Inferior parietal cortex (tissue), 1 donor: ENCODE measurements at regions not wholly inside any gene's neighbourhood (a gene's known extent, or its start where the extent isn't known, plus 50 kb on each side); places are given as distances from the start of the nearest gene placed in this dataset.
"Not testable (repeated sequence)": the region's sequence is repeated elsewhere in the genome, so short reads cannot be mapped to it uniquely, and the experiment has no call there.

ENCODE experiments used
- DNase-seq: peaks from one replicate; pipeline ENCODE4 v3.0.0-alpha.2; 2016; ENCODE audit errors: extremely low spot score

DNA sequence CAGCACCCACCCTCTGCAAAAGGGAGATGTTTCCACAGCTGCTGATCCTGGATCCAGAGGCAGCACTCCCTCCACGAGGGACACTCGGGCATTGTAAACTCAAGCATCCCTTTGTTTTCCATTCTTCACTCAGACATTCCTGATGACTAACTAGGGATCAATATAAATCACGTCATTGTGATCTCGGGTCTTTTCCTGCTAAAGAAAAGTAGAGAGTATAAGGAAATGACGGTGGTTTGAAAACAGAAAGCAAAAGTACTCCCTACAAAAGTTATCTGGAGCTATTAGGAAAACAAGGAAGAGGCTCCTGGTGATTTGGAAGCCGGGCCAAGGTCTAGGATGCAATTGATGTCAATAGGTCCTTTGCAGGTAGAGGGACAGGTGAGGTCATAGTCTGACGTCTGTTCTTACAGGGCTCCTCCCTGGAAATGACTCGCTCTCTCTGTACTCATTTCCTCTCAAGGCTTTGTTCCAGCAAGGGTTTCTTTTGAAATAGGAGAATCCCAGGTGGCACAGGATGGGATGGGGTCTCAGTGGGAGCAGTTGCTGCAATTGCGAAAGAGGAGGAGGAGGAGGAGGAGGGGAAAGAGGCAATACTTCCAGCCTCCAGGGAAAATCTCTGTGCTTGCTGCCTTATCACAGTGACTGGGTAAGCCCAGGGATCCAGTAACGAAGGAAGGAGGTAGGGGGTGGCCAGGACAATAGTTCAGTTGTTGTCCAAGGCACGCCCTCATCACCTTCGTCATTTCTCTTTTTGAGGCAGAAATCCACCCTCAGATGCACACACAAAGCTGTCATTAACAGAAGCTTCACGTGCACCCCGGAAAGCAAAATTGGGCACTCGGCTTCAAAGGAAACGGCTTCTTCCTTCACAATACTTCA lies 222.8 kb downstream of the LY86 start:
- no peak for DNase-seq

DNA sequence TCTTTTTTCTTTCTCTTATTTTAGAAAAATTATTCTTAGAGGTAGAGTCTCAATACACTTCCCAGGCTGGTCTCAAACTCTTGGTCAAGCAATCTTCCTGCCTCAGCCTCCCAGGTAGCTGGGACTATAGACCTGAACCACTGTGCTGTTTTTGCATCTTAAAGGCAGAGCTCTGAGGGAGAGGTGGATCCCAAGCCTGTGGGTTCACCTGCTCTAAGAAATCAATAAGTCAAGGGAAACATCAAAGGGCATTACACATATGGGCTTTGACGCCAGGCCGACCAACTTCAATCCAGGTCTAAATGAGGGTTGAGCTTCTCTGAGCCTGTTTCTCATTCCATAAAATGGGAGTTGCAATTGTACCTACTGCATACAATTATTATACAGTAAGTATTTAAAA lies 223.9 kb downstream of the LY86 start:
- DNase-seq: no peak

DNA sequence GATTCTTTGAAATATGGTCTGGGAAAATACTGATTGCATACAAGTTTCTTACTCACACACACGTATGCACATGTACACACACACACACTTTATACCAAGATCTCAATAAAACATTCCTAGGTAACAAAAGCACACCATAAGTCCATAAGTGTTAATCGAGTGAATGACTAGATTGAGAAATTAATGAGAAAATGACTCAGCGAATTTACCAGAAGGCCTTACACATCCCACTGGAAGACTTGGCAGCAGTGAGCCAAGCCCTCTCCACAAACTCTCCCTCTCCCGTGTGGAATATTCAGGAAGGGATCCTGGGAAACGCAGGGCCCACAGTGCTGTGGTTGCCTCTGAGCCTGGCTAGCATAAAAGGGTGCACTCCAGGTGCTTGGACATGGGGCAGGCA lies 227.2 kb downstream of the LY86 start:
- no peak for DNase-seq

DNA sequence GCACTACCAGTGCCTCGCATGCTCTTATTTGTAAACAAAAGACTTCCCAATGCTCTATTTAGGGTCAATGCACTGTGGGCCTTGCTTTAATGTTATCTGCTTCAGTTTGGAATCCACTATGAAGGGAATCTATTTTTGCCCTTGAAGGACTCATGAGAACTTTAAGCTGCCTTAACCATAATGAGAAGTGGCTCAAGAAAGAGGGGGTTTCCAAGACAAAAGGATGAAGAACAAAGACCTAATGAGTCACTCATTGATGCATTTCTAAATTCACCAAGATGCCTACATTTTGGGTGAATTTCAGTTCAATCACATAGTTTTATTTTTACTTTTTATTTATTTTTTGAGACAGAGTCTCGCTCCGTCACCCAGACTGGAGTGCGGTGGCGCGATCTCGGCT lies 228.2 kb downstream of the LY86 start:
- DNase-seq: no peak

DNA sequence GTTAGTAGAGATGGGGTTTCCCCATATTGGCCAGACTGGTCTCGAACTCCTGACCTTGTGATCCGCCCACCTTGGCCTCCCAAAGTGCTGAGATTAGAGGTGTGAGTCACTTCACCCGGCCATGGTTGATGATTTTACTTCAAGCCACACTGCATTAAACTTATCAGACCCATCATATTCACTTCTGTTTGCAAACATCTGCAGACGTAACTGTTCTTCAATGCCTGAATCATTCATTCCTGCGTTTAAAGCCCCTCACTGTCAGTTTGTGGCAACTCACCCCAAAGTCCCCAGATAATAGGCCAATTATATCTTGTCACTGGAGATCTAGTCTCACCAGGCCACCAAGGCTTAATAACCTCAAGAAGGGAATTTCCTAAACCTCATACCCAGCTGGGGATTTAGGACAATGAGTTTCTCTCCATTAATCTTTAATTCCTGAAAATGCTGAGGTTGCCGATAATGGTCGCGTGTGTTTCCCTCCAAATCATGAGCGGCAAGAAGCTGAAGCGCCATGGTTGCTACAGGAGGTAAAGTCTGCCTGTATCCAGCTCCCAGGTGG lies 229.6 kb downstream of the LY86 start:
- no peak for DNase-seq

DNA sequence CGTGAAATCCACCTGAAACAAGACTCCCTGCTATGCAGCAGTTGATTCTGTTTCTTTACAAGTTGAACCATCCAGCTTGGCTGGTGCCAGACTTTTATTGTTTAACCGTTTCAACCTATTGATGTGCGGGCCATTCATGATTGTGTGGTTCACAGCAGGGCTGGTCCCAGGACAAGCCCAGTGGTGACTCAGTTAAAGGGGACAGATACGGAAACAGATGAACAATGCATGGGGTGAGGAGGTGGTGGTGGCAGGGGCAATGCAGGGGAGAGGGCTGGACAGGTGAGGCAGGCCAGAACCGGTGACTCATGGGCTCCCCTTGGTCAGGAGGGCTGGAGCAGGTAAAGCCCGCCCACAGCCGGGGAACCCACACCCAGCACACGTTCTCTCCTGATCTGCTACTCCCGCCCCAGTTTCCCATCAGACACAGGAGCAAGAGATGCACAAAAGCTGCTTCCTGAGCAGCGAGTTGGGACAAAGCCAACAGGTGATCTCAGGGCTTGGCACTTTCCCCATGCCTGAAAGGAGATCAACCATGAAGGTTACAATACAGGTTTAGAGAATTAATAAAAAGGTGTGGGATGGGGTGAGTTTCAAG lies 232.2 kb downstream of the LY86 start:
- DNase-seq: no peak

DNA sequence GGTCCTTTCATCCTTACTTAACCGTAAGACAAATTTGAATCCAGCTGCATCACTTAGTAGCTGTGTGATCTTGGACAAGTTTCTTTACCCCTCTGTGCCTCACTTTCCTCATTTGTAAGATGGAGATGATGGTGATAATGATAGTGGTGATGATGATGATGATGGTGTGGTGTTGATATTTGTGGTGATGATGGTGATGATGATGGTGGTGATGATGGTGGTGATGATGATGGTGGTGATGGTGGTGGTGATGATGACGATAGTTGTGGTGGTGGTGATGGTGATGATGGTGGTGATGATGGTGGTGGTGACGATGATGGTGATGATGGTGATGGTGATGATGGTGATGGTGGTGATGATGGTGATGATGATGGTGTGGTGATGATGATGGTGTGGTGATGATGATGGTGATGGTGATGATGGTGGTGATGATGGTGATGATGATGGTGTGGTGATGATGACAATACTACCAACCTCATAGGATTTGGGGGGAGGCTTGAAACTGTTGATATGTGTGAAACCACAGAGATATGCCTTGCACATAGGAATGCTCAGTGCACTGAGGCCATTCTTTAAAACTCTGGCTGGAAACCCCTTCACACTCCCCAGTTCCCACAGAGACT lies 233.2 kb downstream of the LY86 start:
- no peak for DNase-seq

DNA sequence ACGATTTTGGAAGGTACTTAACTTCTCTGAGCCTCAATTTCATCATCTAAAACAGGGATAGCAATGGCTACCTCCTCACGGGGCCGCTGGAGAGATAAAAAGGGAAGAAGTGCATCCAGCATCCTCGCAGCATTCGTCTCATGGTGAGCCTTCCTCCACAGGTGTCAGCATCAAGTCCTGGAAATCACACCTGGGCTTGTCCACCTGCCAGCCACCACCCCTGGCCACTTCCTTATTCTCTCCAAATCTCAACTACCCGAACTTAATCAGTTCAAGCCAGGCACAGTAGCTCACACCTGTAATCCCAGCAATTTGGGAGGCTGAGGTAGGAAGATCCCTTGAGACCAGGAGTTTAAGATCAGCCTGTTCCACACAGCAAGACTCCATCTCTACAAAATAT lies 234.5 kb downstream of the LY86 start:
- no peak for DNase-seq

DNA sequence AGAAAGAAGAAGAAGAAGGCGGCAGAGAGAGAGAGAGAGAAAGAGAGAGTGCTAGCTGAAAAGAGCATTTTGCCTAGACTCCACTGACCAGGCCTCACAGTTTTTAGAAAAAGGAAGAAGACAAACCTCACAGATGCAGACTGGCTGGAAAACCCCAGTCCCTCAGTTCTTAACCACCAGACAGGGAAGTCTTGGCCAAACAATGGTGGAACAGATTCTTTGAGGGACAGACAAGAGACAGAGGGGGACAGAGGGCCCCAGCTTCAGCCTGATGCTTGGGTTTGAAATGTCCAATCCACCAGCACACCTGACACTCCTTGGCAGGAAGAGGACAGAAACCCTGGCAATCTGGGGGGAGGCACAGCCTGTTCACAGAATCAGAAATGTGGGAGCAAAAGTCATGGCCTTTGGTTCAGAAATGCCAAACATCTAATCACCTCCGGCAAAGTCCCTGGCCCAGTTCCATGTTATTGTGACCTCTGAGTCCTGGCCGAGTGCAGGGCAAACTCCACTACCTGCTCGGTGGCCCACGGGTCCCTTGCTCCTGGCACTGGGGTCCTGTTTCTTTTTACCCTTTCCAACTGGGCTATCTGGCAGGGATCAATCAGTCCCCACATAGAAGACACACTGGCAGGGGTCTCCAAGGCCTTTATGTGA lies 235.2 kb downstream of the LY86 start:
- DNase-seq: no peak

DNA sequence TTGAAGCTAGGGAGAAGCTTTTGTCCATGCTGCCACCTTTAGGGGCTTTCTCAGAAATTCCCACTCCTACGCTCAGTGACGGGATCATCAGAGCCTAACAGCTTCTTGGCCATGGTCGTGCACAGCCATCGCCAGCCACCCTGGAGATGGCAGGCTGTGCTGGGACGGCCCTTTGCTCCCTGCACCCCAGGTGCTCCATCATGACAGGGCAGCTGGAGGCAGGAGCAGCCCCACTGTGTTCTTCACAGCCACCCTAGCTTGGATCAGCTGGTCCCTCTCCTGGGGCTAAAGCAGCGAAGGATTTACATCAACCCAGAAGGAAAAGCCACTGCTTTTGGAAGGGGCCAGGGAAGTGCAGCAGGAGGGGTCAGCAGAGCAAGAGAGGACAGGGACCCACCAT lies 235.9 kb downstream of the LY86 start:
- no peak for DNase-seq

DNA sequence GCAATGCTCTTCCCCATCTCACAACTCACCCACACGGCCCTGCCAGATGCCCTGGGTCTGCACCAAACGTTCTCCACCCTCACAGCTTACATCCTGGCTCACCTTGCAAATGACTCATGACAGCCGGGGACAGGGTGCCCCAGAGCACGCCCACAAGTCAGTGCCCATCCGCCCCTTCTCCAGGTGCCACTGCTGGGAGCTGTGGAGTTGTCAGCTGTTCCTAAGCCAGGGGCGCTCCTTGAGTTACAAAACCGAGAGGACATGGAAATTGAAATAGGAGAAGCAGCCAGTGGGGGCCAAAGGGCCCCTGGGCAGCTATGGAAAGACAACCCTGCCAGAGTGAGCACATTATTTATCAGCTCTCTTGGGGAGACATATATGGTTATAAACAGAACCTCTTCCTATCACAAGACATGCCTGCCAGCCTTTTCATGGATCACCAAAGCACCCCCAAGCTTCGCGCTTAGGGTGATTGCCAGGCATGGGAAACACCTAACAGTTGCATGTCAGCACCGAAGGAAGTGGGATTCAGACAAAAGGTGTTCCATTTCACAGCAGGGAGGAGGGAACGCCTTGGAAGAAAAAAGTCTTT lies 236.8 kb downstream of the LY86 start:
- DNase-seq: no peak

DNA sequence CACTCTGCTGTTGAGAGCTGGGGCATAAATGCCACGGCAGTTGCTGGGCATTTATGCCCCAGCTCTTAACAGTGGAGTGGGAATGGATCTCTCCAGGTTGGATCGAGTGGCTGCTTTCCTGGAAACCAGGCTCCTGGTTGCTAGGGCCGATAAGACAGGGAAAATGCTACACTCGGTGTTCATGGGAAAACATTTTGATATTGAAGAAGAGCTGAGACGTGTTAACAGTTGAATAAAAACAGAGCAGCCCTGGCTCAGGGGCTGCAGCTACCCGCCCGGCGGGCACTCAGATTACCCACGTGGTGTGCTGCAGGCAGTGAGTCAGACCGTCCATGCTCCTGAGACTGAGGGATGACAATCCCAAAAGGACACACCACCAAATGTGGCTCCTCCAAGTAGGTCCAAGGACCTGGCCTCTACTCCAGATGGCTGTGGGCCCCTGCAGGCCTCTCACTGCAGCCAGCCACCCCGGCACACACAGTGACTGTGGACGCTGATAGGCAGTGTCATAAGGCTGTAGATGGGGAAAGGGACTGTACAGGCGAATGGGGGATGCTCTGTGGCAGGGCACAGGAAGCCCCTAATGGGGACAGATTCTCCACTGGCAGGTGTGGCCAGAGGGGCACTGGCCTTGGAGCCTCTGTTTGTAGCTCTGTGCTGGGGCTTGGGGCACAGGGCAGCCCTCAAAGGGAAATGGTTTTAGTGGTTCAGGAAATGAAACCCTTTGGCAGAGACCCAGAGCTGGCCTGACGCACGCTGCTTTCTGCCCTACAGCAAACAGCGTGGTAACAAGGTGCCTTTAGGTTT lies 237.8 kb downstream of the LY86 start:
- no peak for DNase-seq

DNA sequence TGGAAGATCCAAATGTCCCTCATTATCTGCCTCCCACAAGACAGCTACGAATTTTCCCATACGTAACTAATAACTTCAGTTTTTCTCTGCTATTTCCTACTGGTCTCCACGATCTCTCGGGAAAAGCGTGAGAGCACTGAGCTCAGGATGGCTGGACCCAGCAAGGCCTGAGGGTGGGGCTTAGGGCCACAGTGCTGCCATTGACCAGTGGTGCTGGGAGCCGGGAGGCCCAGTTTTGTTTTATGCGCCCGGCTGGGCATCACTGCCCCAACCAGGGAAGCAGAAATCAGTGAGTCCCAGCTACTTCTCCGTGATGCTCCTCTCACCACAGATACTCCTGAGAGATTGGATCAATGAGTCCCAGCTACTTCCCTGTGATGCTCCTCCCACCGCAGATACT lies 238.4 kb downstream of the LY86 start:
- no peak for DNase-seq

DNA sequence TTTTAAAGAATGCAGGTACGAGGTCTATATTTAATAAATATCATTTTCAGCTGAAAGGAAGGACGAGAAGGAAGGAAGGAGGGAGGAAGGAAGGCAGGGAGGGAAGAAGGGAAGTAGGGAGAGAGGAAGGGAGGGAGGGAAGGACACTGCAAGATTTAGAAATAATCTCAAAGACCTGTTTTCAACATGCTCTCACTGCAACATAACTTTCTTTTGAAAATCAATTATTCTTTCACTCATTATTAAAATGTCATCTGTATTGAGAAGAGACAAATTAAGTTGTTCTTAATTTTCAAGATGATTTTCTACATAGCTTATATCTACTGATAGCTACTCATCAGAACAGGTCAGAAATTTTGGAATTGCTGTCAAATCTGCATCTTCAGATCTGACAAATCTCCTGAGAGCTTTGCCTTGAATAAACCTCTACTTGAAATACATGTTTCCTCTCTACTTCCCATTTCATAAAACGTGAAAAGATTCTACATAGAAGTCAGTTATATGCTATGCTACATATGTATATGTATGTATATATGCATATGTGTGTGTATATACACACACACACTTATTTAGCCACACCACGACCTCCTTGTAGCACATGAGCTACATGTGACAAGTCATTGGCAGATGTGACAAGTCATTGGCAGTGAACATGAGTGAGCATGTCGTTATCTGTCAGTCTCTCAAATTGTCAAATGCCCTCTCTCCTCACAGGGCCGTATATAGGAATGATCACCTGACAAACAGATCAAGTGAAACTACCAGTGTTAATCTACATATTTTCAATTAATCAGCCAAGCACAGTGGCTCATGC lies 241.6 kb downstream of the LY86 start:
- DNase-seq: no peak

DNA sequence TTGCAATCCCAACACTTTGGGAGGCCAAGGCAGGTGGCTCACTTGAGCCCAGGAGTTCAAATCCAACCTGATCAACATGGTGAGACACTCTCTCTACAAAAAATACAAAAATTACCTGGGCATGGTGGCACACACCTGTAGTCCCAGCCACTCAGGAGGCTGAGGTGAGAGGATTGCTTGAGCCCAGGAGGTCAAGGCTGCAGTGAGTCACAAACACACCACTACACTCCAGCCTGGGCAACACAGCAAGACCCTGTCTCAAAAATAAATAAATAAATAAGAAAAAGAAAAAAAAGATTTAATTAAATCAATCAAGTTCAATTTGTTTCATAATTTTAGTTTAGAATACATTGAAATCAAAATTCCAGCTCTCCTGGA lies 242.2 kb downstream of the LY86 start:
- not testable (repeated sequence) for DNase-seq

DNA sequence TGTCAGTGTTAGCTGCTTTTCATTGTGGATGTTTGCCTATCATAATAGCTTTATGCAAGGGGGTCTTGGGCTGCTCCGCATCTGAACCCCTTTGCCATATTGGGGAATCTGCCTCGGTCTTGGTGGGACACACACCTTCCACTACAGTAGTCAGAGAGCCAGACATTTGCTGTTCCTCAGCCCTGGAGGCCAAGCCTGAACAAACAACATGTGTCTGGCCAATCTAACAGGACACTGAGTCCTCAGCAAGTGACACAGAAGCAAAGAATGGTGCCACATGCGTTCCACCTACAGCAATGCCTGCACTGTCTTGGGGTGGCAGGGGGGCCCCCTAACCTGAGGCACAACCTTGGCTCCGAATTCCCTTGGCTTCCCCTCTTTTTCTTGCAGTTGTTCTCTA lies 243.9 kb downstream of the LY86 start:
- DNase-seq: no peak

DNA sequence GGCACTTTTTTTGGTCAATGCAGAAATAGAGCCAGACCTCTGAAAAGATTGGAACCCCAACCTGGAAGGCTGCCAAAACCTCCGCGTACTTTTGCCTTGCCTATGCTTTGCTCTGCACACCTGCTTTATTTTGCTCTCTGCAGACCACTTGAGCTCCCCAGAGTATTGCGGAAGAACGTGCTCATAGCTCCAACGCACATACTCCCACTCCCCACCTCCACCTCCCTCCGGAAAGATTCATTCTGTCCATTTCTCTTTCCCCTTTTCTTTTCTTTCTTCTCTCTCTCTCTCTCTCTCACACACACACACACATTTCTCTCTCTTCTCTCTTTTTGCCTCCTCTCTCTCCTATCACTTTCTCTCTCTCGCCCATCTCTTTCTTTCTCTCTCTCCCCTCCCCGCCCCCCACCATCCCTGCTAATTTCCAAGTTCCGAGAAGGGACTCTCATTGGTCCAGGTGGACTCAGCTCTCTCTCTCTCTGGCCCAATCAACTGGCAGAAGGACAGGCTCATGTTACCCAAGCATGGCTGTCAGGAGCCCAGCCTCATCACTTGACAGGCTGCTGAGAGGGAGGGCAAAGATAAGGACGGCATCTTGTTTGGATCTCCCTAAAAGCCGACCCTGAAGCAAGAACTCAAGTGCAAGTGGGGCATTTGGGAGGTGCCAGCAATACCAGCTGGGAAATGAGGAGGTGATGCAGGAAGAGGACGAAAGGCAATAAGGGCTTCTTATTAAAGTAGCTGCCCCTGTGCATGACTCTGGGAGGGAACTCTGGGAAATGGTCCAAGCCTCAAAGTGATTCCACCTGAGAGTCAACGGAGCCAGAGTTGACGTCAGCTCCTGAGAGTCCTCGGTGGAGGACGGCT lies 246.1 kb downstream of the LY86 start:
- no peak for DNase-seq

DNA sequence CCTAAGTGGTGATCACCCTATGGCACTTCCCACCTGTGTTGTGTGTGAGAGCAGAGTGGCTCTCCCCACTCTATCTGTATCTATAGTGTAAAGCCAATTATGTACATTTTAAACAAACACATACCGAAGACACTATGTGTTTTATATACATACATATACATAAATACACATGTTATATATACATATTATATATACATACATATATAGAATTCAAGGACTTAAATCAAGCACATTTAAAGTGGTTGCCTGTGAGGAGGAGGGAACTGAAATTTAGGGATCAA lies 246.6 kb downstream of the LY86 start:
- no peak for DNase-seq

DNA sequence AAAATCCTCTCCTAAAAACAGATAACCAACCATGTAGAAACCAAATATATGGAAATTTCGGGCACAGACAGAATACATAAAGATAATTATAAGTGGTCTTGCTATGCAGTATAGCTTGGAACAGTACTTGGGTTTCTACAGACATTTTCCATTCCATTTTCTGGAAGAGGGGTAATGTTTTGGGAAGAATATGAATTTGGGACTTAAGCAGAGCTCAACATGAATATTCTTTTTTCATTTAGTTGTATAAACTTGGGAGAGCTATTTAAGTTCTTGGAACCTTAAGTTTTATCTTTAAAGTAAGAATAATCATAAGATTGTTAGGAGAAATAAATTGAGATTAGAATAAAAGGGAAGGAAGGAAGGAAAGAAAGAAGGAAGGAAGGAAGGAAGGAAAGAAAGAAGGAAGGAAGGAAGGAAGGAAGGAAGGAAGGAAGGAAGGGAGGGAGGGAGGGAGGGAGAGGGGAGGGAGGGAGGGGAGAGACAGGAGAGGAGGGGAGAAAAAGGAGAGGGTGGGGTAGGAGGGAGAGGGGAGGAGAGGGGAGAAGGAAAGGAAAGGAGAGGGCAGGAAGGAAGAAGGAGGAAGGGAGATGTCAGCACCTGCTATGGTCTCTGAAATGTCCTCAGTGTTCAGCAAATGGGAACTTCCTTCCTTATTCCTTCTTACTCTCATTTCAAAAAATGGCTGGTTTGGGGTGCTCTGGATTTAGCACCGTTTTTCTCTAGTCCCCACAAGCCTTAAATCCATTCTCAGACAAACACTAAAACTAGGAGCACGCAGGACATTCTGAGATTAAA lies 248.3 kb downstream of the LY86 start:
- DNase-seq: no peak
